Fibroblast of lung (primary cell): ENCODE measurements at regions not wholly inside any gene's neighbourhood (a gene's known extent, or its start where the extent isn't known, plus 50 kb on each side); places are given as distances from the start of the nearest gene placed in this dataset.

Experiments
- DNase-seq, 2 donors: peaks; one replicate each; pipeline versions ENCODE4 v3.0.0 to v3.0.0-alpha.2; 2010; ENCODE audit warnings: low read depth in 2 of 2
- H2AFZ ChIP-seq: 2 replicates; pipeline ENCODE4 v1.5.1; 2012; ENCODE audit warnings: low read length, control low read depth, inconsistent platforms
- H3K27ac ChIP-seq: 2 replicates; pipeline ENCODE4 v1.5.1; 2011; ENCODE audit warnings: low read length, control low read depth; ENCODE audit not compliant: insufficient read depth
- H3K27me3 ChIP-seq: 2 replicates; pipeline ENCODE4 v1.5.1; 2011; ENCODE audit warnings: mild to moderate bottlenecking, low read length; ENCODE audit not compliant: control insufficient read depth, insufficient read depth
- H3K36me3 ChIP-seq: 2 replicates; pipeline ENCODE4 v1.5.1; 2011; ENCODE audit warnings: low read length; ENCODE audit not compliant: control insufficient read depth, insufficient read depth
- H3K4me1 ChIP-seq: 2 replicates; pipeline ENCODE4 v1.5.1; 2011; ENCODE audit warnings: low read length; ENCODE audit not compliant: control insufficient read depth, insufficient read depth; ENCODE audit errors: extremely low read depth
- H3K4me2 ChIP-seq: 2 replicates; pipeline ENCODE4 v1.5.1; 2011; ENCODE audit warnings: low read length, control low read depth; ENCODE audit not compliant: insufficient read depth; ENCODE audit errors: extremely low read depth
- H3K4me3 ChIP-seq, 4 experiments: fragments of 200-600 bp in 1 of 4; sonication (generic) in 1 of 4; replicated peaks in 1 of 4; 2 replicates each; pipeline ENCODE4 v1.5.1; 2011 to 2016; ENCODE audit warnings: low read length in 4 of 4, low read depth in 3 of 4, mild to moderate bottlenecking in 3 of 4, control low read depth in 2 of 4, inconsistent platforms in 1 of 4, mixed read lengths in 1 of 4; ENCODE audit not compliant: insufficient read depth in 1 of 4; ENCODE audit errors: control extremely low read depth in 1 of 4
- H3K79me2 ChIP-seq: 2 replicates; pipeline ENCODE4 v1.5.1; 2012; ENCODE audit warnings: mild to moderate bottlenecking, low read length, inconsistent platforms; ENCODE audit not compliant: control insufficient read depth, insufficient read depth
- H3K9ac ChIP-seq: 2 replicates; pipeline ENCODE4 v1.5.1; 2011; ENCODE audit warnings: mild to moderate bottlenecking, low read length, control low read depth; ENCODE audit not compliant: insufficient read depth
- H3K9me3 ChIP-seq: 2 replicates; pipeline ENCODE4 v1.5.1; 2012; ENCODE audit warnings: low read depth, low read length; ENCODE audit not compliant: control insufficient read depth, insufficient read depth
- H4K20me1 ChIP-seq: 2 replicates; pipeline ENCODE4 v1.5.1; 2011; ENCODE audit warnings: low read length; ENCODE audit not compliant: control insufficient read depth, insufficient read depth; ENCODE audit errors: extremely low read depth
- EZH2 ChIP-seq: IDR thresholded peaks from 2 replicates; pipeline ENCODE4 v1.5.1; 2012; ENCODE audit warnings: low read length, control low read depth, mild to moderate bottlenecking; ENCODE audit errors: missing control alignments
- TF ChIP-seq, protein P1 (sequence below), 2 donors: IDR thresholded peaks in 1 of 2; conservative IDR thresholded peaks in 1 of 2; 1 replicate in 1 of 2; 2 replicates in 1 of 2; pipeline ENCODE4 v1.5.1; 2011 to 2012; ENCODE audit warnings: low read length in 2 of 2, control low read depth in 1 of 2, inconsistent platforms in 1 of 2, low read depth in 1 of 2, mild to moderate bottlenecking in 1 of 2

DNA sequence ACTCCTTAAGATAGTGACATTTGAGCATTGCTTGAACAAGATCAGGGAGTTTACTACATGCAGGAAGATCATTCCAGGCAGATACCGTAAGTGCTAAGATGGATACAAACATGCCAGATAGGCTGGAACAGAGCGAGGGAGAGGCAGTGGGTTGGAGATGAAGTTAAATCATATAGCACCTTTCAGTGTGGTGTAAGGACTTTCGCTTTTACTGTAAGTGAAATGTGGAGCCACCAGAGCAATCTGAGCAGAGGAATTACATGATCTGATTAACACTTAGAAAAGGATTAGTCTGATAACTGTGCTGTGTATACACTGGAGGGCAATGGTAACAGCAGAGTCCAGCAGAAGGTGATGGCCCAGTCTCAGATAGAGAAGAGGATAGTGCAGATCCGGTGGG lies 163.0 kb upstream of the SSTR1 start:
- H3K79me2 ChIP-seq, result no peaks in the 10 kb centered on the region
- H4K20me1 ChIP-seq, result no peaks in the 10 kb centered on the region
- no peaks in the 10 kb centered on the region for H3K36me3 ChIP-seq
- H3K27ac ChIP-seq, result no peak overlapping the region
- no peak for DNase-seq
- no peak for TF ChIP-seq EZH2
- TF ChIP-seq, protein P1, sequence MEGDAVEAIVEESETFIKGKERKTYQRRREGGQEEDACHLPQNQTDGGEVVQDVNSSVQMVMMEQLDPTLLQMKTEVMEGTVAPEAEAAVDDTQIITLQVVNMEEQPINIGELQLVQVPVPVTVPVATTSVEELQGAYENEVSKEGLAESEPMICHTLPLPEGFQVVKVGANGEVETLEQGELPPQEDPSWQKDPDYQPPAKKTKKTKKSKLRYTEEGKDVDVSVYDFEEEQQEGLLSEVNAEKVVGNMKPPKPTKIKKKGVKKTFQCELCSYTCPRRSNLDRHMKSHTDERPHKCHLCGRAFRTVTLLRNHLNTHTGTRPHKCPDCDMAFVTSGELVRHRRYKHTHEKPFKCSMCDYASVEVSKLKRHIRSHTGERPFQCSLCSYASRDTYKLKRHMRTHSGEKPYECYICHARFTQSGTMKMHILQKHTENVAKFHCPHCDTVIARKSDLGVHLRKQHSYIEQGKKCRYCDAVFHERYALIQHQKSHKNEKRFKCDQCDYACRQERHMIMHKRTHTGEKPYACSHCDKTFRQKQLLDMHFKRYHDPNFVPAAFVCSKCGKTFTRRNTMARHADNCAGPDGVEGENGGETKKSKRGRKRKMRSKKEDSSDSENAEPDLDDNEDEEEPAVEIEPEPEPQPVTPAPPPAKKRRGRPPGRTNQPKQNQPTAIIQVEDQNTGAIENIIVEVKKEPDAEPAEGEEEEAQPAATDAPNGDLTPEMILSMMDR (conservative IDR thresholded peaks at IDR 0.05 in 1 of 2, IDR thresholded peaks at IDR 0.05 in 1 of 2; ENCODE audit: low read depth in 1 of 2, low read length in 2 of 2), result no peak
- no peak overlapping the region for H3K4me2 ChIP-seq
- H3K4me1 ChIP-seq, result no peaks in the 10 kb centered on the region
- no peak overlapping the region for H2AFZ ChIP-seq
- no peak overlapping the region for H3K9ac ChIP-seq
- no peaks in the 10 kb centered on the region for H3K27me3 ChIP-seq
- H3K9me3 ChIP-seq, result no peaks in the 10 kb centered on the region
- no peak overlapping the region for H3K4me3 ChIP-seq

DNA sequence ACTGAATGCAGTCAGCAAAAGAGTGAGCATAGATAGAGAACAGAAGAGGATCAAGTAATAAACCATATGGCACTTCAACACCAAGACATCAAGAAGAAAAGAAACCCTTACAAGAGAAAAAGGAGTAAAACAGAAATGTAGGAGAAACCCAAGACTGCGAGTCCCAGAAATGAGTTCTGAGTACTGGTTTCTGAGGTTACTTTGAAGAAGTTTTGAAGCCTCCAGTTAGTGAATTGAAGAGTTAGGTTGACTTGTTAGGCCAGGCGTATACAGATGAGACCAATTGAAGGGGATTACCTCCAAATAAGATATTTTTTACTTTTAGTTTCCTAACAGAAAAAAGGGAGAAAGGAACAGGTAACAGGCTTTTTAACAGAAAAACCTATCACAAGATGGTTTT lies 162.2 kb upstream of the SSTR1 start:
- TF ChIP-seq EZH2, result no peak
- TF ChIP-seq, protein P1 (conservative IDR thresholded peaks at IDR 0.05 in 1 of 2, IDR thresholded peaks at IDR 0.05 in 1 of 2; ENCODE audit: low read depth in 1 of 2, low read length in 2 of 2), result no peak
- no peak for DNase-seq
- no peaks in the 10 kb centered on the region for H3K27me3 ChIP-seq
- H3K9ac ChIP-seq, result no peak overlapping the region
- no peak overlapping the region for H2AFZ ChIP-seq
- H3K36me3 ChIP-seq, result no peaks in the 10 kb centered on the region
- H3K79me2 ChIP-seq, result no peaks in the 10 kb centered on the region
- no peak overlapping the region for H3K27ac ChIP-seq
- H4K20me1 ChIP-seq, result no peaks in the 10 kb centered on the region
- no peak overlapping the region for H3K4me3 ChIP-seq
- H3K9me3 ChIP-seq, result no peaks in the 10 kb centered on the region
- H3K4me1 ChIP-seq, result no peaks in the 10 kb centered on the region
- H3K4me2 ChIP-seq, result no peak overlapping the region

DNA sequence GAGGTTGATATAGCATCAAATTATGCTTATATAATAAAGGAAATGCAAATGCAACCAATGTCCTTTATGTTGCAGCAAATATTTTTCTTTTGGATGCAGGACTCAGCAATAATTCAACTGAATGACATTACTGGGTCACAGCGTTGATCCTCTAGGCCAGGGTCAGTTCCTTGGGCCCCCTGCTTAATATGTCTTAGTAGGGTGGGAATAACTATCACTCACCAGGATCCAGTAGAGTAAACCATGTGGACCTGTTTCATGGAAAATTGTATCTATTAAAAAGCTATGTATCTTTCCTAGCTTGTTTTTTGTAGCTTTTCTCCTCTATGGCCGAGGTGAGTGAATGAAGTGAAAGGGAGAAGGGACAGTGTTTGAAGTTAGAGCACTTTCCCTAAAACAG lies 161.5 kb upstream of the SSTR1 start:
- no peak overlapping the region for H3K4me2 ChIP-seq
- no peaks in the 10 kb centered on the region for H4K20me1 ChIP-seq
- H3K4me1 ChIP-seq, result no peaks in the 10 kb centered on the region
- H3K9ac ChIP-seq, result no peak overlapping the region
- no peak for DNase-seq
- H3K36me3 ChIP-seq, result no peaks in the 10 kb centered on the region
- no peaks in the 10 kb centered on the region for H3K79me2 ChIP-seq
- no peaks in the 10 kb centered on the region for H3K27me3 ChIP-seq
- no peak for TF ChIP-seq EZH2
- TF ChIP-seq, protein P1 (conservative IDR thresholded peaks at IDR 0.05 in 1 of 2, IDR thresholded peaks at IDR 0.05 in 1 of 2; ENCODE audit: low read depth in 1 of 2, low read length in 2 of 2), result no peak
- no peak overlapping the region for H3K27ac ChIP-seq
- H2AFZ ChIP-seq, result no peak overlapping the region
- no peak overlapping the region for H3K4me3 ChIP-seq
- H3K9me3 ChIP-seq, result no peaks in the 10 kb centered on the region
